H1 (cell line): ENCODE measurements at regions not wholly inside any gene's neighbourhood (a gene's known extent, or its start where the extent isn't known, plus 50 kb on each side); places are given as distances from the start of the nearest gene placed in this dataset.

Experiments
- CHD7 ChIP-seq: fragments of 300-600 bp; sonication (generic); IDR thresholded peaks from 2 replicates; pipeline ENCODE4 v1.7.1; 2012; ENCODE audit warnings: low read length, moderate library complexity, mild to moderate bottlenecking, inconsistent platforms; ENCODE audit not compliant: insufficient replicate concordance
- CTCF ChIP-seq, 3 experiments: IDR thresholded peaks; 1 replicate in 2 of 3; 2 replicates in 1 of 3; pipeline versions ENCODE4 v1.5.1 to v1.6.1; 2011; ENCODE audit warnings: low read length in 3 of 3, mild to moderate bottlenecking in 3 of 3, inconsistent platforms in 2 of 3, low read depth in 1 of 3, moderate library complexity in 1 of 3; ENCODE audit not compliant: insufficient read depth in 1 of 3; ENCODE audit errors: control extremely low read depth in 1 of 3
- EP300 ChIP-seq, 2 experiments: IDR thresholded peaks; 1 replicate in 1 of 2; 2 replicates in 1 of 2; pipeline ENCODE4 v1.6.1; 2011 to 2012; ENCODE audit warnings: low read depth in 2 of 2, low read length in 2 of 2, mild to moderate bottlenecking in 2 of 2, borderline replicate concordance in 1 of 2, inconsistent platforms in 1 of 2, moderate library complexity in 1 of 2
- POLR2AphosphoS5 ChIP-seq: IDR thresholded peaks from 2 replicates; pipeline ENCODE4 v1.6.1; 2011; ENCODE audit warnings: low read depth, low read length
- SUZ12 ChIP-seq: fragments of 200-600 bp; sonication (generic); IDR thresholded peaks from 2 replicates; pipeline ENCODE4 v1.6.1; 2012; ENCODE audit warnings: mild to moderate bottlenecking, inconsistent platforms, low read length, moderate library complexity, mixed read lengths
- TEAD4 ChIP-seq: IDR thresholded peaks from 2 replicates; pipeline ENCODE4 v1.6.1; 2012; ENCODE audit warnings: low read depth, low read length, inconsistent platforms, mixed read lengths

GRCh38 chr15:98034731-98035130 is 74.2 kb downstream of the ARRDC4 start:
- TF ChIP-seq POLR2AphosphoS5, result no peak
- TF ChIP-seq CHD7, result no peak
- no peak for TF ChIP-seq TEAD4
- TF ChIP-seq SUZ12, result no peak
- no peak for TF ChIP-seq EP300 (IDR thresholded peaks at IDR 0.05; ENCODE audit: borderline replicate concordance in 1 of 2, low read depth in 2 of 2, low read length in 2 of 2)
- no peak for TF ChIP-seq CTCF (IDR thresholded peaks at IDR 0.05; ENCODE audit: control extremely low read depth in 1 of 3, insufficient read depth in 1 of 3, low read depth in 1 of 3, low read length in 3 of 3)
